ENCODE measurements at regions not wholly inside any gene's neighbourhood (a gene's known extent, or its start where the extent isn't known, plus 50 kb on each side); places are given as distances from the start of the nearest gene placed in this dataset.

GRCh38 chr11:112508750-112509149 lies 248.1 kb upstream of the PLET1 start:
- Mint-ChIP-seq H3K27ac (no peak overlapping the region), H3K4me3 (no peak overlapping the region), H3K9me3 (no peaks in the 10 kb centered on the region), H3K4me1 (no peaks in the 10 kb centered on the region), H3K36me3 (ENCODE audit: low read depth) (no peaks in the 10 kb centered on the region), H3K27me3 (ENCODE audit: low read depth) (peaks cover 16% of the 10 kb centered on the region)
- TF ChIP-seq CTCF (IDR thresholded peaks at IDR 0.05; ENCODE audit: unreplicated experiment in 3 of 3): no peak

GRCh38 chr11:112509300-112509699 lies 248.6 kb upstream of the PLET1 start:
- H3K36me3 Mint-ChIP-seq (ENCODE audit: low read depth): no peaks in the 10 kb centered on the region
- no peak for TF ChIP-seq CTCF (IDR thresholded peaks at IDR 0.05; ENCODE audit: unreplicated experiment in 3 of 3)
- H3K27ac Mint-ChIP-seq: no peak overlapping the region
- no peak overlapping the region for H3K4me3 Mint-ChIP-seq
- H3K27me3 Mint-ChIP-seq (ENCODE audit: low read depth): peaks cover 16% of the 10 kb centered on the region
- no peaks in the 10 kb centered on the region for H3K9me3 Mint-ChIP-seq
- no peaks in the 10 kb centered on the region for H3K4me1 Mint-ChIP-seq

- peaks cover 16% of the 10 kb centered on the region for H3K27me3 Mint-ChIP-seq (ENCODE audit: low read depth)
- H3K4me3 Mint-ChIP-seq: no peak overlapping the region
- no peak for TF ChIP-seq CTCF (IDR thresholded peaks at IDR 0.05; ENCODE audit: unreplicated experiment in 3 of 3)
- H3K4me1 Mint-ChIP-seq: no peaks in the 10 kb centered on the region
- H3K27ac Mint-ChIP-seq: no peak overlapping the region
- H3K9me3 Mint-ChIP-seq: no peaks in the 10 kb centered on the region
- H3K36me3 Mint-ChIP-seq (ENCODE audit: low read depth): no peaks in the 10 kb centered on the region
Observed at GRCh38 chr11:112511271-112511670, 250.6 kb upstream of the PLET1 start.

GRCh38 chr11:112511911-112512310 lies 251.3 kb upstream of the PLET1 start:
- Mint-ChIP-seq H3K4me1 (no peaks in the 10 kb centered on the region), H3K36me3 (ENCODE audit: low read depth) (no peaks in the 10 kb centered on the region), H3K27me3 (ENCODE audit: low read depth) (peaks cover 16% of the 10 kb centered on the region), H3K27ac (no peak overlapping the region), H3K9me3 (no peaks in the 10 kb centered on the region), H3K4me3 (no peak overlapping the region)
- TF ChIP-seq CTCF (IDR thresholded peaks at IDR 0.05; ENCODE audit: unreplicated experiment in 3 of 3): no peak

GRCh38 chr11:112513417-112513816 lies 252.8 kb upstream of the PLET1 start:
- Mint-ChIP-seq H3K9me3 (no peaks in the 10 kb centered on the region), H3K27ac (no peak overlapping the region), H3K4me1 (no peaks in the 10 kb centered on the region), H3K27me3 (ENCODE audit: low read depth) (peaks cover 8% of the 10 kb centered on the region), H3K4me3 (no peak overlapping the region), H3K36me3 (ENCODE audit: low read depth) (no peaks in the 10 kb centered on the region)
- TF ChIP-seq CTCF (IDR thresholded peaks at IDR 0.05; ENCODE audit: unreplicated experiment in 3 of 3): no peak

GRCh38 chr11:112514011-112514740 lies 253.5 kb upstream of the PLET1 start:
- H3K27me3 Mint-ChIP-seq (ENCODE audit: low read depth): peaks cover 5% of the 10 kb centered on the region

More at GRCh38 chr11:112514011-112514740, 253.5 kb upstream of the PLET1 start:
- H3K36me3 Mint-ChIP-seq (ENCODE audit: low read depth): no peaks in the 10 kb centered on the region
- H3K4me1 Mint-ChIP-seq: no peaks in the 10 kb centered on the region
- no peak for TF ChIP-seq CTCF (IDR thresholded peaks at IDR 0.05; ENCODE audit: unreplicated experiment in 3 of 3)
- H3K27ac Mint-ChIP-seq: no peak overlapping the region
- no peak overlapping the region for H3K4me3 Mint-ChIP-seq
- H3K9me3 Mint-ChIP-seq: no peaks in the 10 kb centered on the region
